Mucosa of descending colon (tissue), 3 donors: ENCODE measurements at regions not wholly inside any gene's neighbourhood (a gene's known extent, or its start where the extent isn't known, plus 50 kb on each side); places are given as distances from the start of the nearest gene placed in this dataset.

Source experiments
- ATAC-seq: fragments of 200-7000 bp; cut with Tn5 transposase; one replicate; pipeline ENCODE4 v1.9.1; 2020; ENCODE audit warnings: mild to moderate bottlenecking, moderate library complexity
- DNase-seq, 3 donors: peaks; one replicate each; pipeline ENCODE4 v3.0.0-alpha.2; 2020
- H3K36me3 ChIP-seq: fragments of 200-600 bp; one replicate; pipeline ENCODE4 v1.8.0; 2021; ENCODE audit warnings: low read depth, mild to moderate bottlenecking
- H3K4me1 ChIP-seq: fragments of 200-600 bp; one replicate; pipeline ENCODE4 v1.8.0; 2021; ENCODE audit warnings: low read depth, mild to moderate bottlenecking
- H3K4me3 ChIP-seq: fragments of 200-600 bp; one replicate; pipeline ENCODE4 v1.8.0; 2021; ENCODE audit warnings: mild to moderate bottlenecking
- H3K9me3 ChIP-seq: fragments of 200-600 bp; one replicate; pipeline ENCODE4 v1.8.0; 2021; ENCODE audit warnings: mild to moderate bottlenecking
- CTCF ChIP-seq: fragments of 200-600 bp; IDR thresholded peaks from one replicate; pipeline ENCODE4 v1.8.0; 2022; ENCODE audit warnings: antibody characterized with exemption, mild to moderate bottlenecking
- intact Hi-C, 2 donors: fragments of 100-400 bp; cut with DNase I in 1 of 2; cut with micrococcal nuclease in 1 of 2; formaldehyde crosslinking; loops; one replicate each; pipeline versions ENCODE4 v1.11.0 to v1.11.1; 2022; cut with DNase I, micrococcal nuclease
- donor health status: DM: no; HTN: no; CAD: no; lungs with moderate emphysema.
- donor health status: DM: no; HTN: no; CAD: no.
- donor health status: DM: no; HTN: yes; CAD: no.

- no peaks in the 10 kb centered on the region for H3K36me3 ChIP-seq
- intact Hi-C loops = no loop called here
- no peak for TF ChIP-seq CTCF
- ATAC-seq = no peak
- no peaks in the 10 kb centered on the region for H3K9me3 ChIP-seq
- no peaks in the 10 kb centered on the region for H3K4me1 ChIP-seq
- no peak for DNase-seq
- no peak overlapping the region for H3K4me3 ChIP-seq
Measured at GRCh38 chr4:19262467-19262866, 989.2 kb upstream of the SLIT2 start.

GRCh38 chr4:19260346-19260745 lies 991.4 kb upstream of the SLIT2 start:
- intact Hi-C loops = no loop called here
- H3K36me3 ChIP-seq = no peaks in the 10 kb centered on the region
- ATAC-seq = no peak
- H3K4me1 ChIP-seq = no peaks in the 10 kb centered on the region
- no peak for DNase-seq
- no peak overlapping the region for H3K4me3 ChIP-seq
- TF ChIP-seq CTCF = no peak
- H3K9me3 ChIP-seq = peaks cover 5% of the 10 kb centered on the region

DNA sequence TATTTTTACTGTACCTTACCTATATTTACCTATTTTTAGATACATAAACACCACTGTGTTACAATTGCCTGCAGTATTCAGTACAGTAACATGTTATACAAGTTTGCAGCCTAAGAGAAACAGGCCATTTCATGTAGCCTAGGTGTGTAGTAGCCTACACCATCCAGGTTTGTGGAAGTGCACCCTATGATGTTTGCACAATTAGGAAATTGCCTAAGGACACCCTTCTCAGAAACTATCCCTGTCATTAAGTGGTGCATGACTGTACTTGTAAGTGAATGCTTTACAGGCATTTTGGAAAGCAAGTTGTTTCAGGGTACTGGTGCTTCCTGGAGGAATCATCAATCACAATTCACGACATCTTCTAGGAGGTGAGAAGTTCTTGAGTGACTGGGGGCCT lies 991.8 kb upstream of the SLIT2 start:
- H3K9me3 ChIP-seq = peaks cover 8% of the 10 kb centered on the region
- no peak for TF ChIP-seq CTCF
- H3K4me1 ChIP-seq = no peaks in the 10 kb centered on the region
- ATAC-seq = no peak
- no peak for DNase-seq
- H3K4me3 ChIP-seq = no peak overlapping the region
- intact Hi-C loops = no loop called here
- H3K36me3 ChIP-seq = no peaks in the 10 kb centered on the region

DNA sequence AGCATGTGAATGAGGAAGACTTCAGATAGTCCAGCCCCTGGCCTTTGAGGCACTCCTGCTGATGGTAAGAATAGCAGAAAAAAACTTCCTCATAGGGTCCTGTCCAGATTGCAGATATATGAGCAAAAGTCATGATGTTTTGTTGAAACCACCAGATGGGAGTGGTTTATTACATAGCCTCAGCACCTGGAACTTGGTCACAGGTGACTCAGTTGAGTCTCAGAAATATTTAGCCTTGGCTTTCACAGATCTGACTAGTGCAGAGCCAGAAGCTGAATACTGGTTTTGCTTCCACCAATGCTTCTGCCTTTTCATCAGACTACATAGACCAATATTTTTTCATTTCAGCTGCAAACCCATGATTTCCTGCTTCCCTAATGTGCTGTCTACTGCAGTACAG lies 994.9 kb upstream of the SLIT2 start:
- ATAC-seq (peak; percentile 19), DNase-seq (no peak)
- Histone ChIP-seq H3K4me1 (no peaks in the 10 kb centered on the region), H3K4me3 (no peak overlapping the region), H3K9me3 (peaks cover 10% of the 10 kb centered on the region), H3K36me3 (no peaks in the 10 kb centered on the region)
- no peak for TF ChIP-seq CTCF
- intact Hi-C loops = no loop called here

- DNase-seq (no peak), ATAC-seq (no peak)
- peaks cover 10% of the 10 kb centered on the region for H3K9me3 ChIP-seq
- intact Hi-C loops = no loop called here
- H3K36me3 ChIP-seq = no peaks in the 10 kb centered on the region
- TF ChIP-seq CTCF = no peak
- no peaks in the 10 kb centered on the region for H3K4me1 ChIP-seq
- H3K4me3 ChIP-seq = no peak overlapping the region
Measured at GRCh38 chr4:19254486-19254885, 997.2 kb upstream of the SLIT2 start.

DNA sequence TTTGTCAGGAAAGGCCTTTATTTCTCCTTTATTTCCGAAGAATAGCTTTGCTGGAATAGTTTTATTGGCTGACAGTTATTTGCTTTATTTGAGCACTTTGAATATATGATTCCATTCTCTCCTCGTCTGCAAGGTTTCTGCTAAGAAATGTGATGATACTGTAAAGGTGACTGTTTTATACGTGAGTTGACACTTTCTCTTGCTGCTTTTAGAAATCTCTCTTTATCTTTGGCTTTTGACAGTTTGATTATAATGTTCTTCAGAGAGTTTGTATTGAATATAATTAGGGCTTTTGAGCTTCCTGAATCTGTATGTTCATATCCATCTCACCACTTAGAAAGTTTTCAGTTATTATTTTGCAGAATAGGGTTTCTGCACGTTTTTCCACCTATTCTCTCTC lies 1003.7 kb upstream of the SLIT2 start:
- intact Hi-C loops = no loop called here
- Histone ChIP-seq H3K36me3 (no peaks in the 10 kb centered on the region), H3K9me3 (no peaks in the 10 kb centered on the region), H3K4me1 (no peaks in the 10 kb centered on the region), H3K4me3 (no peak overlapping the region)
- ATAC-seq (no peak), DNase-seq (no peak)
- no peak for TF ChIP-seq CTCF
